Endometrial microvascular endothelial cells (primary cell): ENCODE measurements at regions not wholly inside any gene's neighbourhood (a gene's known extent, or its start where the extent isn't known, plus 50 kb on each side); places are given as distances from the start of the nearest gene placed in this dataset.

ENCODE experiments used
- in situ Hi-C: cut with HindIII; loops from 2 replicates; pipeline ENCODE4 v1.10.0; 2017; ENCODE audit warnings: low sequenced_read_pairs, low pct_unique_long_range_greater_than_20kb; ENCODE audit errors: inconsistent ontology term

GRCh38 chr9:89891221-89891590, 286.4 kb downstream of the GADD45G start:
- in situ Hi-C loops: no loop called here

- in situ Hi-C loops: no loop called here
Observed at GRCh38 chr9:89891591-89892304, 286.9 kb downstream of the GADD45G start.

GRCh38 chr9:89892920-89893319, 288.1 kb downstream of the GADD45G start:
- in situ Hi-C loops: no loop called here

- in situ Hi-C loops: no loop called here
Observed at GRCh38 chr9:89893886-89894285, 289.1 kb downstream of the GADD45G start.

GRCh38 chr9:89896806-89897340, 292.1 kb downstream of the GADD45G start:
- in situ Hi-C loops: no loop called here

GRCh38 chr9:89899573-89899972, 294.8 kb downstream of the GADD45G start:
- in situ Hi-C loops: no loop called here

- in situ Hi-C loops: no loop called here
Observed at GRCh38 chr9:89901920-89902319, 297.1 kb downstream of the GADD45G start.

- in situ Hi-C loops: no loop called here
Observed at GRCh38 chr9:89902450-89903140, 297.8 kb downstream of the GADD45G start.

GRCh38 chr9:89903141-89903475, 298.3 kb downstream of the GADD45G start:
- in situ Hi-C loops: no loop called here

GRCh38 chr9:89905606-89906338, 301.0 kb downstream of the GADD45G start:
- in situ Hi-C loops: no loop called here

GRCh38 chr9:89911721-89912604, 307.2 kb downstream of the GADD45G start:
- in situ Hi-C loops: no loop called here

GRCh38 chr9:89912605-89912953, 307.8 kb downstream of the GADD45G start:
- in situ Hi-C loops: no loop called here

- in situ Hi-C loops: no loop called here
Observed at GRCh38 chr9:89915187-89915586, 310.4 kb downstream of the GADD45G start.

- in situ Hi-C loops: no loop called here
Observed at GRCh38 chr9:89916001-89916597, 311.3 kb downstream of the GADD45G start.

- in situ Hi-C loops: no loop called here
Observed at GRCh38 chr9:89917861-89918260, 313.0 kb downstream of the GADD45G start.

- in situ Hi-C loops: no loop called here
Observed at GRCh38 chr9:89919171-89919681, 314.4 kb downstream of the GADD45G start.

- in situ Hi-C loops: no loop called here
Observed at GRCh38 chr9:89920131-89920530, 315.3 kb downstream of the GADD45G start.

- in situ Hi-C loops: no loop called here
Observed at GRCh38 chr9:89920951-89921350, 316.1 kb downstream of the GADD45G start.
